Omental fat pad (tissue), 3 donors: ENCODE measurements at regions not wholly inside any gene's neighbourhood (a gene's known extent, or its start where the extent isn't known, plus 50 kb on each side); places are given as distances from the start of the nearest gene placed in this dataset.
"Not testable (repeated sequence)": the region's sequence is repeated elsewhere in the genome, so short reads cannot be mapped to it uniquely, and the experiment has no call there.

Experiments
- ATAC-seq: fragments of 150-250 bp; one replicate; pipeline ENCODE4 v1.9.1; 2016; ENCODE audit warnings: mild to moderate bottlenecking, moderate library complexity; ENCODE audit not compliant: low FRiP score
- DNase-seq: peaks from one replicate; pipeline ENCODE4 v3.0.0-alpha.2; 2019; ENCODE audit warnings: low spot score
- TF ChIP-seq, protein P1 (sequence below), 3 donors: fragments of 450-650 bp; IDR thresholded peaks; one replicate each; pipeline ENCODE4 v1.5.1; 2016 to 2017; ENCODE audit warnings: antibody characterized with exemption in 3 of 3, mild to moderate bottlenecking in 3 of 3, moderate library complexity in 2 of 3

DNA sequence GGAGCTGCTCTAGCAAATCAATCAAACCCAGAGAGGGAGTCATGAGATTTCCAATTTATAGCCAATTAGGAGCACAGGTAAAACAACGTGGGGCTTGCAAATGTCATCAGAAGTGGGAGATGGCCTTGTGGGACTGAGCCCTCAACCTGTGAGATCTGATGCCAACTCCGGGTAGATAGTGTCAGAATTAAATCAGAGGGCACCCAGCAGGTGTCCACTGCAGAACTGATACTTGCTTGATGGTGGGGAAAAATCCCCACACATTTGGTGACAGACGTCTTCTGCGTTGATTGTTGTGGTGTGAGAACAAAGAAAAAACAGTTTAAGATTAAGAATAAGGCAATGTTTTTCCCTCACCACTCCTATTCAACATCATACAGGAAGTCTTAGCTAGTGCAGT is 1402.8 kb downstream of the RAPGEF2 start:
- no peak for ATAC-seq
- DNase-seq, result no peak
- TF ChIP-seq, protein P1, sequence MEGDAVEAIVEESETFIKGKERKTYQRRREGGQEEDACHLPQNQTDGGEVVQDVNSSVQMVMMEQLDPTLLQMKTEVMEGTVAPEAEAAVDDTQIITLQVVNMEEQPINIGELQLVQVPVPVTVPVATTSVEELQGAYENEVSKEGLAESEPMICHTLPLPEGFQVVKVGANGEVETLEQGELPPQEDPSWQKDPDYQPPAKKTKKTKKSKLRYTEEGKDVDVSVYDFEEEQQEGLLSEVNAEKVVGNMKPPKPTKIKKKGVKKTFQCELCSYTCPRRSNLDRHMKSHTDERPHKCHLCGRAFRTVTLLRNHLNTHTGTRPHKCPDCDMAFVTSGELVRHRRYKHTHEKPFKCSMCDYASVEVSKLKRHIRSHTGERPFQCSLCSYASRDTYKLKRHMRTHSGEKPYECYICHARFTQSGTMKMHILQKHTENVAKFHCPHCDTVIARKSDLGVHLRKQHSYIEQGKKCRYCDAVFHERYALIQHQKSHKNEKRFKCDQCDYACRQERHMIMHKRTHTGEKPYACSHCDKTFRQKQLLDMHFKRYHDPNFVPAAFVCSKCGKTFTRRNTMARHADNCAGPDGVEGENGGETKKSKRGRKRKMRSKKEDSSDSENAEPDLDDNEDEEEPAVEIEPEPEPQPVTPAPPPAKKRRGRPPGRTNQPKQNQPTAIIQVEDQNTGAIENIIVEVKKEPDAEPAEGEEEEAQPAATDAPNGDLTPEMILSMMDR (IDR thresholded peaks at IDR 0.05), result no peak

DNA sequence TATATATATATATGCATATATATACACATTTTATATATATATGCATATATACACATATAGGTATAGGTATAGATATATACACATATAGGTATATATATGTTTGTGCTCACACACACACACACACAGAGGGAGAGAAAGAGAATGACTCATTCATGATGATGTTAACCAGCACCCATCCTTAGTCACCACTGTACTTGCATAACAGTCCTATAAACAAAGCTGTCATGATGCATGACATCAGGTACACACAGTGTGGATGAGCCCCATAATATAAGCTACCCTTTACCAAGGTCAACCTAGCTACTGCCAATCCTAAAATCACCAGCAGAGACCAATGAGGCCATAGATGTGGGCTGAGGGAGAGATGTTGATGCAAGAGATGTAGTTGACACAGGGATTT is 1408.0 kb downstream of the RAPGEF2 start:
- TF ChIP-seq, protein P1 (IDR thresholded peaks at IDR 0.05), result no peak
- ATAC-seq (no peak), DNase-seq (no peak)

DNA sequence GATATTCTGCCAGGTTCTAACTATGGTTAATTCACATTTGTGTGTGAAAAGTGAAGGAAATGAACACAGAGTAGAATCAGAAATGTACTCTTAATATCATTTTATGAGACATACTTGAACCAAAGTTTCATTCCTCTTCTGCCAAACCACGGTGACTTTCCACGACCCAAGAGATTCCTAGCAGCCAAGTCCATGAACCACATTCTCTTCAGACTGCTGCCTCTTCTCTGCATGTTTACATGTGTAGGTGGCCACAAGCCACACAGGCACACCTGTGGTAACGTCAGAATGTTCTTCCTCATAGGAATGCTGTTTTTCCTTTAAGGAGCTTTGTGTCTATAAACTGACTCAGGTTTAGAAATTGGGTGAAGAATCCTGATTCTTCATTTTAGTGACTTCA is 1411.2 kb downstream of the RAPGEF2 start:
- ATAC-seq (no peak), DNase-seq (no peak)
- TF ChIP-seq, protein P1 (IDR thresholded peaks at IDR 0.05), result no peak

DNA sequence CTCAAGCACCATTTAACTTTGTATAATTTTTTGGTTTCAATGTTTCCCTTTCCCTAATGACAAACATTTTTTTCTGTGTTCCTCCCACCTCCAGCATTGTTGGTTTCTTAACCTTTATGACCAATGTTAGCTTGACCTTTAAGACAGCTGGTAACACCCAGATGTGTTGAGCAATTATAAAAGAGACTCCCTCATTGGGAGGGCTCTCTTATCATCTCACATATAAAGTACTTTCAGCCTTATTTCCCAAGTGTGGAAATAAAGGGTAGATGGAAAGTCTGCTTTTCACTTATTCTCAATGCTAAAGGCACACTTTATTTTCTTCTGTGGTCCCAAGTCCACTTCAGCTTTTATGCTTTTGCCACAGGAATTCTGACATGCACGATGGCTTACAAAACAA is 1420.4 kb downstream of the RAPGEF2 start:
- peak; percentile 73 for ATAC-seq
- TF ChIP-seq, protein P1 (IDR thresholded peaks at IDR 0.05), result no peak
- no peak for DNase-seq

DNA sequence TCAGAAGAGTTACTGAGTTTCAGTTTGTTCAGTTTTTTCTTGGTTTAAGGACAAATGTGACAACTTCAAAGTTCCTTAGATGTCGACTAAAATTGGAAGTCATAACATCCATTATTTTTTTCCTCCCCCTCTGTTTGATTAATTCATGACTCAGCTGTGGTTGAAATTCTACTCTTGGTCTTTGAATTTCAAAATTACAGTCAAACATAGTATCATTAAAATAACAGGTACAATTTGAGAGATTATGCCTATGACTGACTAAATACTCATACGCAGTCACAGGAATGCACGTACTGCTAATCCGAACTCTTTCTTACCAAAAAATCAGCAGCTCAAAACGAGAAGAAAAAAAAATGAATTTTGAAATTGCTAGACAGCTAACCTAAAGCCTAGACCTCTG is 1434.8 kb downstream of the RAPGEF2 start:
- TF ChIP-seq, protein P1 (IDR thresholded peaks at IDR 0.05), result no peak
- no peak for DNase-seq
- ATAC-seq, result no peak

DNA sequence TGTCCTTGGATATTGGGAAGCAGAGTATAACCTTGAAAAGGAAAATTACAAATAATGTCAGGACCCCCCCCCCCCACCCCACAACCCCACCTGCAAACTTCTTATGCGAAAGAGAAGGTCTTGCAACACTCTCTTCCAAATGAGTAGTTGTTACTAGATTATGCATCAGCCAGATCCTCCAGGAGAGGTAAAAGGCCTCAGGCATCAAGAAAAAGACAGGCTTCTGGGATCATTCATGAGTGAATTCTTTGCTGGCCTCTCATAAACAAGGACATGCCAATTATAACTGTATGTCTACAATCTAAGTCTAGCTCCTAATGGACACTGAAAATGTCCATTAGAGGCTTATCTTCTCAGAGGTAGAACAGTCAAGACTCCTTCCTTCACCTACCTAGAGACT is 1443.3 kb downstream of the RAPGEF2 start:
- ATAC-seq (no peak), DNase-seq (no peak)
- TF ChIP-seq, protein P1 (IDR thresholded peaks at IDR 0.05), result no peak

DNA sequence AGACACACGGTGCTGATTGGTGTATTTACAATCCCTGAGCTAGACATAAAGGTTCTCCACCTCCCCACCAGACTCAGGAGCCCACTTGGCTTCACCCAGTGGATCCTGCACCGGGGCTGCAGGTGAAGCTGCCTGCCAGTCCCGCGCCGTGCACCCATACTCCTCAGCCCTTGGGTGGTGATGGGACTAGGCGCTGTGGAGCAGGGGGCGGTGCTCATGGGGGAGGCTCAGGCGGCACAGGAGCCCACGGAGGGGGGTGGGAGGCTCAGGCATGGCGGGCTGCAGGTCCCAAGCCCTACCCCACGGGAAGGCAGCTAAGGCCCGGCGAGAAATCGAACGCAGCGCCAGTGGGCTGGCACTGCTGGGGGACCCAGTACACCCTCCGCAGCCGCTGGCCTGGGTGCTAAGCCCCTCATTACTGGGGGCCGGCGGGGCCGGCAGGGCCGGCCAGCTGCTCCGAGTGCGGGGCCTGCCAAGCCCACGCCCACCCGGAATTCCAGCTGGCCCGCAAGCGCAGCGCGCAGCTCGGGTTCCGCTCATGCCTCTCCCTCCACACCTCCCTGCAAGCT is 1447.2 kb downstream of the RAPGEF2 start:
- DNase-seq, ATAC-seq: not testable (repeated sequence)

DNA sequence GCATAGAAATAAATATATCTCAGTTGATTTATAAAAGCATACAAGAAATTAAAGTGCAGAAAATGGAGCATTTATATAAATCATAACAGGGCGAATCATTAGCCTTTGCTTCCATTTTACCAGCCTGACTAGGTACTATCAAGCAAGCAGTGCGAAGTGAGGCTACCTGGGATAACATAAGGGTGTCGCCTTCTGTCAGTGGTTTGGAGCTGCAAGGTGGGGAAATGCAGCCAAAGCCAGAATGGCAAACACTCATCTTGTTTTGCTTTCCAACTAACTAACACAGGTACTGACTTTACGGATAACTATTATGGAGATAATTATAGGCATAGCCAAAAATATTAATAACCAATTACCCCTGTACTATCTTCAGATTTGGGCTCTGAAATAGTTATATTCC is 1459.8 kb downstream of the RAPGEF2 start:
- TF ChIP-seq, protein P1 (IDR thresholded peaks at IDR 0.05), result no peak
- DNase-seq (no peak), ATAC-seq (no peak)
